ENCODE measurements at regions not wholly inside any gene's neighbourhood (a gene's known extent, or its start where the extent isn't known, plus 50 kb on each side); places are given as distances from the start of the nearest gene placed in this dataset.
A peak's percentile ranks its signal among the peaks of the same experiment; 100 is the strongest.

DNA sequence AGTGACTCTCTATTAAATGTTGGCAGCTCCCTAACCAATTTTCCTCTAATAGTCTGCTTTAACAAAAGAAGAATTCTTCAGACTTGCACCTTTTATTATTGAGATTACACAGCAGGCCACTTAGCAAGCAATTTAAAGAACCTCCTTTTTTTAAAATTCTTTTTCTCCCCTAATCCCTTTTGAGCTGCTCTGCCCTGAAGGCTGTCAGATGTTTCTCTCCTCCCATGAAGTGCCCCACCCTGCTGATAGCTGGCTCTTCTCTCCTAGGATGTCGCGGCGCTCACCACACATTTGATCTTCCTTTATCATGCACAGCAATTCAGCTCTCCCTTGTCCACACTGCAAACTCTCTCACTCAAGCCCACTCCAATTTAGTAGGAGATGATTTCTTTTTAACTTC is 1471.1 kb upstream of the ACO1 start:
- no peaks in the 10 kb centered on the region for H3K27me3 Mint-ChIP-seq (ENCODE audit: unreplicated experiment)
- peak overlapping the region; percentile 14 for H3K27ac Mint-ChIP-seq (ENCODE audit: unreplicated experiment)
- TF ChIP-seq, protein P1, sequence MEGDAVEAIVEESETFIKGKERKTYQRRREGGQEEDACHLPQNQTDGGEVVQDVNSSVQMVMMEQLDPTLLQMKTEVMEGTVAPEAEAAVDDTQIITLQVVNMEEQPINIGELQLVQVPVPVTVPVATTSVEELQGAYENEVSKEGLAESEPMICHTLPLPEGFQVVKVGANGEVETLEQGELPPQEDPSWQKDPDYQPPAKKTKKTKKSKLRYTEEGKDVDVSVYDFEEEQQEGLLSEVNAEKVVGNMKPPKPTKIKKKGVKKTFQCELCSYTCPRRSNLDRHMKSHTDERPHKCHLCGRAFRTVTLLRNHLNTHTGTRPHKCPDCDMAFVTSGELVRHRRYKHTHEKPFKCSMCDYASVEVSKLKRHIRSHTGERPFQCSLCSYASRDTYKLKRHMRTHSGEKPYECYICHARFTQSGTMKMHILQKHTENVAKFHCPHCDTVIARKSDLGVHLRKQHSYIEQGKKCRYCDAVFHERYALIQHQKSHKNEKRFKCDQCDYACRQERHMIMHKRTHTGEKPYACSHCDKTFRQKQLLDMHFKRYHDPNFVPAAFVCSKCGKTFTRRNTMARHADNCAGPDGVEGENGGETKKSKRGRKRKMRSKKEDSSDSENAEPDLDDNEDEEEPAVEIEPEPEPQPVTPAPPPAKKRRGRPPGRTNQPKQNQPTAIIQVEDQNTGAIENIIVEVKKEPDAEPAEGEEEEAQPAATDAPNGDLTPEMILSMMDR (IDR thresholded peaks at IDR 0.05; ENCODE audit: partially characterized antibody, unreplicated experiment) = no peak
- H3K4me3 Mint-ChIP-seq (ENCODE audit: unreplicated experiment) = no peak overlapping the region
- H3K36me3 Mint-ChIP-seq (ENCODE audit: unreplicated experiment) = no peaks in the 10 kb centered on the region
- H3K9me3 Mint-ChIP-seq (ENCODE audit: unreplicated experiment) = peaks cover 2% of the 10 kb centered on the region
- DNase-seq = peak; percentile 17
- peaks cover 9% of the 10 kb centered on the region for H3K4me1 Mint-ChIP-seq (ENCODE audit: low read depth, unreplicated experiment)

DNA sequence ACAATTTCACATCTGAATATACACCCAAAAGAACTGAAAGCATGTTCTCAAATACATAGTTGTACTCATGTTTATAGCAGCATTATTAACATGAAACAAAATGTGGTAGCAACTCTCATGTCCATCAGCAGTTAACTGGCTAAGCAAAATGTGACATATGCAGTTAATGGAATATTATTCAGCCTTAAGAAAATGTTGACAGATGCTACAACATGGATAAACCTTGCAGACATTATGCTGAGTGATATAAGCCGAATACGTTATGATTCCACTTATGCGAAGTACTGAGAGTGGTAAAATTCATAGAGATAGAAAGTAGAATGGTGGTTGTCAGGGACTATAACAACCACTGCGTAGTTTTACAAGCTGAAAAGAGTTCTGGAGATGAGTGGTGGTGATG is 1469.0 kb upstream of the ACO1 start:
- Mint-ChIP-seq H3K27me3 (ENCODE audit: unreplicated experiment) (no peaks in the 10 kb centered on the region), H3K36me3 (ENCODE audit: unreplicated experiment) (no peaks in the 10 kb centered on the region), H3K9me3 (ENCODE audit: unreplicated experiment) (peaks cover 2% of the 10 kb centered on the region), H3K4me3 (ENCODE audit: unreplicated experiment) (no peak overlapping the region), H3K27ac (ENCODE audit: unreplicated experiment) (no peak overlapping the region), H3K4me1 (ENCODE audit: low read depth, unreplicated experiment) (peaks cover 9% of the 10 kb centered on the region)
- TF ChIP-seq, protein P1 (IDR thresholded peaks at IDR 0.05; ENCODE audit: partially characterized antibody, unreplicated experiment) = no peak
- DNase-seq = no peak

DNA sequence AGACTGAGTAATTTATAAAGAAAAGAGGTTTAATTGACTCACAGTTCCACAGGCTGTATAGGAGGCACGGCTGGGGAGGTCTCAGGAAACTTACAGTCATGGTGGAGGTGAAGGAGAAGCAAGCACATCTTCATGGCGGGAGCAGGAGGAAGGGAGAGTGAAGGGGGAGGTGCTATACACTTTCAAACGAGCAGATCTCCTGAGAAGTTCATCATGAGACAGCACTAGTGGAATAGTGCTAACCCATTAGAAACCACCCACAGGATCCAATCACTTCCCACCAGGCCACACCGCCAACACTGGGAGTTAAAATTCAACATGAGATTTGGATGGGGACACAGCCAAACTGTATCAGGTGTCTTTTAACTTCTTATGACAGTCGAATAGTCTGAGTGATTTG is 1459.3 kb upstream of the ACO1 start:
- no peaks in the 10 kb centered on the region for H3K36me3 Mint-ChIP-seq (ENCODE audit: unreplicated experiment)
- TF ChIP-seq, protein P1 (IDR thresholded peaks at IDR 0.05; ENCODE audit: partially characterized antibody, unreplicated experiment) = no peak
- peaks cover 2% of the 10 kb centered on the region for H3K9me3 Mint-ChIP-seq (ENCODE audit: unreplicated experiment)
- H3K4me1 Mint-ChIP-seq (ENCODE audit: low read depth, unreplicated experiment) = peaks cover 3% of the 10 kb centered on the region
- peak overlapping the region; percentile 36 for H3K27ac Mint-ChIP-seq (ENCODE audit: unreplicated experiment)
- no peak for DNase-seq
- H3K4me3 Mint-ChIP-seq (ENCODE audit: unreplicated experiment) = no peak overlapping the region
- H3K27me3 Mint-ChIP-seq (ENCODE audit: unreplicated experiment) = no peaks in the 10 kb centered on the region

DNA sequence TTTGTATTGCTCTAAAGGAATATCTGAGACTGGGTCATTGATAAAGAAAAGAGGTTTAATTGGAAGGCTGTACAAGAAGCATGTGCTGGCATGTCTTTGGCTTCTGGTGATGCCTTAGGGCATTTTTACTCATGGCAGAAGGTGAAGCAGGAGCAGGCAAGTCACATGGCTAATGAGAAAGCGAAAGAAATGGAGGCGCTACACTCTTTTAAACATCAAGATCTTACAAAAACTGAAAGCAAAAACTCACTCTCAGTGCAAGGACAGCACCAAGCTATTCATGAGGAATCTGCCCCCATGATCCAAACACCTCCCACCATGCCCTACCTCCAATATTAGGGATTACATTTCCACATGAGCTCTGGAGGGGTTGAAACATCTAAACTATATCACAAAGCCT is 1458.8 kb upstream of the ACO1 start:
- Mint-ChIP-seq H3K4me1 (ENCODE audit: low read depth, unreplicated experiment) (peaks cover 3% of the 10 kb centered on the region), H3K9me3 (ENCODE audit: unreplicated experiment) (peaks cover 2% of the 10 kb centered on the region), H3K36me3 (ENCODE audit: unreplicated experiment) (no peaks in the 10 kb centered on the region), H3K27me3 (ENCODE audit: unreplicated experiment) (no peaks in the 10 kb centered on the region), H3K27ac (ENCODE audit: unreplicated experiment) (no peak overlapping the region), H3K4me3 (ENCODE audit: unreplicated experiment) (no peak overlapping the region)
- TF ChIP-seq, protein P1 (IDR thresholded peaks at IDR 0.05; ENCODE audit: partially characterized antibody, unreplicated experiment) = no peak
- no peak for DNase-seq

DNA sequence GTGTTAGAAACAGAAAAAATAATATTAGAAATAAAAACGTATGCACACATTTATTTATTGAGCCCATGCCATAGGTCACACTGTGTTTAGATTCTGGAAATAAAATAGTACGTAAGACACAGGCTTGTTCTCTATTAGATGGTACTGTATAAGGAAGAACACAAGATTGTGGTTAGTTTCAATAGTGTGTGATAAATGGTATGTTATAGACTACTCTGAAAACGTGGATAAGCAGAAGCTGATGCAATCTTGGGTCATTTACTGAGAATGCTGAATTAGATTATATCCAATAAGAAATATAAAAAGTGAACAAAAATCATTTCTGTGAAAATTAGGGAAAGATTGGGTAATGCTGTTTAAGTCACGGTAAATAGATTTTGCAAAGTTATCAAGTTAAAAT is 1456.4 kb upstream of the ACO1 start:
- TF ChIP-seq, protein P1 (IDR thresholded peaks at IDR 0.05; ENCODE audit: partially characterized antibody, unreplicated experiment) = no peak
- Mint-ChIP-seq H3K27ac (ENCODE audit: unreplicated experiment) (no peak overlapping the region), H3K4me1 (ENCODE audit: low read depth, unreplicated experiment) (peaks cover 3% of the 10 kb centered on the region), H3K36me3 (ENCODE audit: unreplicated experiment) (no peaks in the 10 kb centered on the region), H3K9me3 (ENCODE audit: unreplicated experiment) (peaks cover 2% of the 10 kb centered on the region), H3K27me3 (ENCODE audit: unreplicated experiment) (no peaks in the 10 kb centered on the region), H3K4me3 (ENCODE audit: unreplicated experiment) (no peak overlapping the region)
- DNase-seq = no peak
